T-helper 17 cell (primary cell): ENCODE measurements at regions not wholly inside any gene's neighbourhood (a gene's known extent, or its start where the extent isn't known, plus 50 kb on each side); places are given as distances from the start of the nearest gene placed in this dataset.
A peak's percentile ranks its signal among the peaks of the same experiment; 100 is the strongest.
"Not testable (repeated sequence)": the region's sequence is repeated elsewhere in the genome, so short reads cannot be mapped to it uniquely, and the experiment has no call there.

Experiments used
- ATAC-seq: fragments of 150-1000 bp; cut with Tn5 transposase; 2 replicates; pipeline ENCODE4 v1.10.0; 2021; ENCODE audit warnings: mild to moderate bottlenecking, moderate library complexity
- DNase-seq, 3 donors: peaks; one replicate each; pipeline versions ENCODE4 v3.0.0 to v3.0.0-alpha.2; 2020 to 2021
- H3K9me3 ChIP-seq: one replicate; pipeline ENCODE4 v1.7.0; 2013; ENCODE audit warnings: low read length, mild to moderate bottlenecking; ENCODE audit not compliant: control insufficient read depth, poor library complexity, severe bottlenecking
- H3K27ac Mint-ChIP-seq: one replicate; pipeline ENCODE4 v1.8.0; 2022; ENCODE audit warnings: mild to moderate bottlenecking, moderate library complexity, mixed read lengths
- H3K27me3 Mint-ChIP-seq: one replicate; pipeline ENCODE4 v1.8.0; 2022; ENCODE audit warnings: mixed read lengths
- H3K36me3 Mint-ChIP-seq: one replicate; pipeline ENCODE4 v1.8.0; 2022; ENCODE audit warnings: low read depth, mixed read lengths
- H3K4me1 Mint-ChIP-seq: one replicate; pipeline ENCODE4 v1.8.0; 2022; ENCODE audit warnings: mild to moderate bottlenecking, mixed read lengths
- H3K4me3 Mint-ChIP-seq: one replicate; pipeline ENCODE4 v1.8.0; 2022; ENCODE audit warnings: mild to moderate bottlenecking, moderate library complexity, mixed read lengths

DNA sequence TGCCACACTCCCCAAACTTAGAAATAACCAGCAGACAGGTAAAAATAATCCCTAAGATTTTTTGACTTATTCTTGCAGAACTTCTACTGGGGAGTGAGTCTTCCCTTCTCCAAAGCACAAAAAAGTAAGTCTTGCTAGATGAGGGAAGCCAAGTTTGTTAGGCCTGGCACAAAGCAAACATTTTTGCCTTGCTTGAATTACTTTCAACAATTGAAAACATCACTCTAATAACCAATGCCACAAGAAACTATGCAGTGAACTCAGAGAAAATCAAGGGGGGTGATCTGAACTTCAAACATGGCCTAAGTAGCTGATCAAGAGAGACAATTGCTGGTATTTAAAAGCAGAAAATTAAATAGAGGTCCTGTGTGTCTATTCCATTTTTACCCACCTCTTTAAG lies 123.6 kb upstream of the SLC1A3 start:
- no peaks in the 10 kb centered on the region for H3K9me3 ChIP-seq
- H3K27ac Mint-ChIP-seq, result no peak overlapping the region

DNA sequence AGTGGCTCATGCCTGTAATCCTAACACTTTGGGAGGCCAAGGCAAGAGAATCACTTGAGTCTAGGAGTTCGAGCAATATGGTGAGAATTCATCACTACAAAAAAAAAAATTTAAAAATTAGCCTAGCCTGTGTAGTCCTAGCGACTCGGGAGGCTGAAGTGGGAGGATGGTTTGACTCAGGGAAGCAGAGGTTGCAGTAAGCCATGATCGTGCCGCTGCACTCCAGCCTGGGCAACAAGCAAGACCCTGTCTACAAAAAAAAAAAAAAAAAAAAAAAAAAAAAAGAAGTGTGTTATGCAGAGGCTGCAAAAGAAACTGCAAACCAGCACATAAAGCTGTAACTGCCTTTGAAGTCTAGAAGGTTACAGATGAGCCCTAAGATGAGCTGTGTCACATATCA lies 116.9 kb upstream of the SLC1A3 start:
- H3K9me3 ChIP-seq, result no peaks in the 10 kb centered on the region
- H3K27ac Mint-ChIP-seq, result no peak overlapping the region
- ATAC-seq (no peak), DNase-seq (no peak)
- H3K36me3 Mint-ChIP-seq, result no peaks in the 10 kb centered on the region
- H3K4me1 Mint-ChIP-seq, result no peaks in the 10 kb centered on the region
- peaks cover 11% of the 10 kb centered on the region for H3K27me3 Mint-ChIP-seq
- no peak overlapping the region for H3K4me3 Mint-ChIP-seq

More for the DNA sequence above, 123.6 kb upstream of the SLC1A3 start:
- no peaks in the 10 kb centered on the region for H3K4me1 Mint-ChIP-seq
- ATAC-seq, result no peak
- no peak for DNase-seq
- H3K4me3 Mint-ChIP-seq, result no peak overlapping the region
- H3K36me3 Mint-ChIP-seq, result no peaks in the 10 kb centered on the region
- H3K27me3 Mint-ChIP-seq, result no peaks in the 10 kb centered on the region

DNA sequence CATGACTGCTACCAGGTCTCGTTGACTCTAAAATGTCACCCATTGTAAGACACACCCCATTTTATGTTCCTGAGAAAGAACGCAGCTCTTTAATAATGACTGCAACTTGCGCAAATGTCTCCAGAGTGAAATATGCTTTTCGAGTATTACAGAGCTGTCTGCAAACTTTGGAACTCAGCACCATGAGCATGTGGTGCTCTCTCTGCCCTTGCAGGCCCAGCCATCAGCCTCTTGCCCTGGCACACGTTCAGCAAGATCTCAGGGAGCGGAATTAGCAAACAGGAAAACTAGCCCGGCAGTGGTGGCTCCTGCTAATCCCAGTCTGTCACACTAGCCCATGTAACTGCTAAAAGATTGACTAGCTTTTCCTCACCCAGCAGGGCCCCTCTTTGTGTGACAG lies 114.5 kb upstream of the SLC1A3 start:
- ATAC-seq, result no peak
- DNase-seq, result no peak
- Mint-ChIP-seq H3K27me3 (peaks cover 31% of the 10 kb centered on the region), H3K4me1 (no peaks in the 10 kb centered on the region), H3K4me3 (no peak overlapping the region), H3K36me3 (peaks cover under 1% of the 10 kb centered on the region), H3K27ac (no peak overlapping the region)
- H3K9me3 ChIP-seq, result no peaks in the 10 kb centered on the region

DNA sequence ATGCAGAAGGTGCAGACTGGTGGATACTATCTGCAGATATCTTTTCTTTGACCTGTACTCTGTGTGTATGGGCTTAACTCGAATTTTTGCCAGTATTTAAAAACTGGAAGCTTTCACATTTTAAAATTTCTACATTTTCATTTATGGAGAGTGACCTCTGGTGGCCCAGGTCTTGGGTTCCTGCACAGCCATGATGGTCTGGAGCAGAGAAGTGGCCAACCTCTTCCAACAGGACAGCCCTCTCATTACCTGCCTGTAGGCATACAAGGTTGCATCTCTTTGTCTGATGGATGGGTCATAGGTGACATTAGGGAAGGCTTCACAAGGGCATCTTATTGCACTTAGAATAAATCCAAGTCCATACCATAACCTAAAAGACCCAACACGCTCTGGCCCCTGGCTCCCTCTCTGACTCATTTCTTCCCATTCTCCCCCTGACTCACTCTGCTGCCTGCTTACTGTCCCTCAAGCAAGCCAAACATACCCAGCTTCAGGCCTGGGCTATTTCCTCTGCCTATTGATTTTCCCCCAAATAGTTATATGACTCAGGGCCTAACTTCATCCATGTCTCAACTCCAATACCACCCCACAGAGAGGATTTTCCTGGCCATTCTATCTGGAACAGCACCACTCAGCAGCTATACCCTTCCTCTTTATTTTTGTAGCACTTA lies 113.3 kb upstream of the SLC1A3 start:
- H3K9me3 ChIP-seq, result no peaks in the 10 kb centered on the region
- no peak for DNase-seq
- Mint-ChIP-seq H3K27ac (no peak overlapping the region), H3K4me1 (no peaks in the 10 kb centered on the region), H3K36me3 (peaks cover 3% of the 10 kb centered on the region), H3K4me3 (no peak overlapping the region), H3K27me3 (peaks cover 41% of the 10 kb centered on the region)
- no peak for ATAC-seq

DNA sequence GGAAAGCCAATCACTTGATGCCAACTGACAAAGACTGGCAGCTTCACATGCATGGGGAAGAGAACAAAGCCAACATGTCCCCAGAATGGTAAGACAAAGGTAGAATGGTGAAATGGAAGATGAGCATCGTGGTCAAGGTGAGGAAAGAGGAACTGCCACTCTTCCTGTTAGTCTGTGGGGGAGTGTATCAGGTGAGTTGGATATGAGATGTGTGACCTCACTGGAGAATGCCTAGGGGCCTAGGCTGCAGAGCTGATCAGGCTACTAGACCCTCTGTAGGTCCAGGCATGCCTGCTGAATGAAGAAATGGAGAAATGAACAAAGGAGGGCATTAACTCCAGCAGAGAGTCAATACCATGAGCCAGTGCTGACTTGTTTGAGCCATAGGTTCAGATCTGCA lies 112.4 kb upstream of the SLC1A3 start:
- DNase-seq, result no peak
- no peak overlapping the region for H3K4me3 Mint-ChIP-seq
- no peaks in the 10 kb centered on the region for H3K9me3 ChIP-seq

DNA sequence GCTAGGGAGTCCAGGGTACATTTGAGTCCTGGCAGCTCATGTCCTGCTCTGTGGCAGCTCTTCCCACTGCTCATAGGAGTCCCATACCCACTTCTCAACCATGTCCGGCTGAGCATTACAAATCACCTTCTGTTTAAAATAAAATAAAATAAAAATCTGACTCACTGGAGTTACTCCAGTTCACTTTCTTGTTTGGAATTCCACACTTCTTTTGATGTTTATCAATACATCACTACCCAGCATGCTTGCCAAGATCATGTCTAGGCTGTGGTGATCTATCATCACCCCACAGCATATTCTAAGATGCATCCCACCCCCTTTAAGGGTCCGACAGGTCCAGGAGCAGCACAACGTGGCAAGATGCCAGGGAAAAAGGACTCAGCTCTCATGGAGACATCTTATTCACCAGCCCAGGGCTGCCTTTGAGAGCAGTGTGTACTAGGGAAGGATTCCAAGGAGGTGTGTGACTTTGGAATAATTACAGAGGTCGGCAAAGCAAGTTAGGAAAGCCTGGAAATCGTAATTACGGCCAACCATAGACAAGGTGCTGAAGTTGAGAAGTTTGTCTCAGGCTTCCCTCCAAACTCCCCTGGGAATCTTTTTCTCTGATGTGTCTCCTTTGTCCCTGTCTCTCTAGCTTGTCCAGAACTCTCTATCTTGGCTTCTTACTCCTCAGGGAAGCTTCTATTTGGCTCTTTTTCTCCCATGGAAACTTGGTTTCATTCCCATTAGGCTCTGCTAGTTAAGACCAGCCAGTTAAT lies 111.4 kb upstream of the SLC1A3 start:
- H3K27ac Mint-ChIP-seq, result no peak overlapping the region
- H3K27me3 Mint-ChIP-seq, result peaks cover 55% of the 10 kb centered on the region
- no peak overlapping the region for H3K4me3 Mint-ChIP-seq
- H3K36me3 Mint-ChIP-seq, result peaks cover 3% of the 10 kb centered on the region
- H3K4me1 Mint-ChIP-seq, result no peaks in the 10 kb centered on the region
- DNase-seq (no peak), ATAC-seq (no peak)
- no peaks in the 10 kb centered on the region for H3K9me3 ChIP-seq

More for the DNA sequence above, 112.4 kb upstream of the SLC1A3 start:
- peaks cover 3% of the 10 kb centered on the region for H3K36me3 Mint-ChIP-seq
- no peak overlapping the region for H3K27ac Mint-ChIP-seq
- H3K4me1 Mint-ChIP-seq, result no peaks in the 10 kb centered on the region
- H3K27me3 Mint-ChIP-seq, result peaks cover 49% of the 10 kb centered on the region
- ATAC-seq, result no peak

DNA sequence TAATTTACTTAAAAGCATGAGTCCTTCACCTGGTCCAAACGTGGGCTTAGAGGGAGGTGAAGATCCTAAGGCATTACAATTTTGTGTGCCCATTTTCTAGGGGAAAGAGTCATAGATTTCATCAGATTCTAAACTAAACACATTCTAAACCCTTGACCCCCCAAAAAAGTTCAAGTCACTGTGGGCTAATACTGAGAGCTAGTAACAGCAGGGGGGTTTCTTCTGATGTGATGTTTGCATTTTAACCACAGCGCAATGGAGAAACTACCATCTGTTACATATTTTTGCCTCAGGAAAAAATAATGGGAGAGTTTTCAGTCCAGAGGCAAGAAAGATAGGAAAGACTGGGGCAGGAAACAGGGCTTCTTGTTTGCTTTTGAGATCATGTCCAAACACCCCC lies 110.8 kb upstream of the SLC1A3 start:
- DNase-seq (no peak), ATAC-seq (no peak)
- Mint-ChIP-seq H3K27me3 (peaks cover 55% of the 10 kb centered on the region), H3K4me1 (no peaks in the 10 kb centered on the region), H3K36me3 (peaks cover 3% of the 10 kb centered on the region), H3K4me3 (no peak overlapping the region), H3K27ac (no peak overlapping the region)
- H3K9me3 ChIP-seq, result no peaks in the 10 kb centered on the region

DNA sequence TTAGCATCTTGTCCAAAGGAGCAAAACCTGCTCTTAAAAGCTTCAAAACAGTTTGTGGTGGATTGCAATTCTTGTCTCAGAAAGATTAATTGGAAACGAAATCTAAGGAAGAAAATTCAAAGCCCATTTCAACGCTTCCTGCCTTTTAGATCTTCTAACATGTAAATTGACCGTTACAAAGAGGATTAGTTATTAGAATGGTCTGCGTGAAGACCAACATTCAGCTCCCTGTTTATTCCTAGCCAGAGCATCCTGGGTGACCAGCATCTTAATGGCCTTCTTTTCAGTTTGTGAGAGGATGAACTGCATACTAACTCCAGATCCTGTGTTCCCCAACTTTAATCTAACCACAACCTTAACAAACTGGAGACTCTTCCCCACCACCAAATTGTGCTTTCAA lies 109.9 kb upstream of the SLC1A3 start:
- H3K9me3 ChIP-seq, result no peaks in the 10 kb centered on the region
- Mint-ChIP-seq H3K27me3 (peaks cover 55% of the 10 kb centered on the region), H3K36me3 (peaks cover 3% of the 10 kb centered on the region), H3K27ac (no peak overlapping the region), H3K4me3 (no peak overlapping the region), H3K4me1 (no peaks in the 10 kb centered on the region)
- ATAC-seq (no peak), DNase-seq (no peak)

DNA sequence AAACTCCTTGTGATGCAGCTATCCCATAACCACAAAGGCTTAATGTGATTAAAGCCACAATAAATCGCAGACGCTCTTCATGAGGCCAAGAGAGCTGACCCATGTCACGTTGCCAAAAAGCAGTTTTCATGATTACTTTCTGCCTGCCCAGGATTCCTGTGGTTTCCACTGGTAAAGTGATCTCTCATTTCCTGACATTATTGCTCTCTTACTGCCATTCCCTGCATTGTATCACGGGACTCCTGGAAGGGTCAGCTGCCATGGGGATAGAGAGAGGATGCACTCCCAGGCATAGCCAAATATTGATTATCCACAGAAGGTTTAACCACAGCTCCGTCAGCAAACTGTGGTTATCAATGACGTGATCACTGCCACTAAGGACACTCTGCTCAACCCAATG lies 103.8 kb upstream of the SLC1A3 start:
- H3K9me3 ChIP-seq, result no peaks in the 10 kb centered on the region
- H3K27ac Mint-ChIP-seq, result no peak overlapping the region
- peaks cover 32% of the 10 kb centered on the region for H3K27me3 Mint-ChIP-seq
- H3K36me3 Mint-ChIP-seq, result no peaks in the 10 kb centered on the region
- DNase-seq (no peak), ATAC-seq (no peak)
- no peak overlapping the region for H3K4me3 Mint-ChIP-seq
- peaks cover 2% of the 10 kb centered on the region for H3K4me1 Mint-ChIP-seq

DNA sequence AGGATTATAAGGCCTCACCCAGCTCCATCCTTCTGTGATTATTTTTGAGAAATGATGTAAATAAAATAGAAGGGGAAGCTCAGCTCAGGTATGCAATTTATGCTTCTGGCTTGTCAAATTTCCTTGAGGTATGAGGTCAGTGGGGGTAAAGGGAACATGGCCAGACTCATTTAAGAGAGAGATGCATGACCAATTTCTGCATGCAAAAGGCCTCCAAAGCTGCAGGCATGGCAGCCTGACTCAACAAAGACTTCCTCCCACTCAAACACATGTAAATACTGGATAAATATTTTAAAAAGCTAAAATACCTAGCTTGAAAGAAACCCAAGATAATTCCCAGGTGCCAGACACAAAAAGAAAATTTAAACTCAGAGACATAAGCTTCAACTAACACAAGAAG lies 101.4 kb upstream of the SLC1A3 start:
- DNase-seq (no peak), ATAC-seq (no peak)
- H3K4me3 Mint-ChIP-seq, result no peak overlapping the region
- peaks cover 26% of the 10 kb centered on the region for H3K27me3 Mint-ChIP-seq
- H3K9me3 ChIP-seq, result no peaks in the 10 kb centered on the region
- peaks cover 2% of the 10 kb centered on the region for H3K4me1 Mint-ChIP-seq
- H3K27ac Mint-ChIP-seq, result no peak overlapping the region
- H3K36me3 Mint-ChIP-seq, result no peaks in the 10 kb centered on the region

DNA sequence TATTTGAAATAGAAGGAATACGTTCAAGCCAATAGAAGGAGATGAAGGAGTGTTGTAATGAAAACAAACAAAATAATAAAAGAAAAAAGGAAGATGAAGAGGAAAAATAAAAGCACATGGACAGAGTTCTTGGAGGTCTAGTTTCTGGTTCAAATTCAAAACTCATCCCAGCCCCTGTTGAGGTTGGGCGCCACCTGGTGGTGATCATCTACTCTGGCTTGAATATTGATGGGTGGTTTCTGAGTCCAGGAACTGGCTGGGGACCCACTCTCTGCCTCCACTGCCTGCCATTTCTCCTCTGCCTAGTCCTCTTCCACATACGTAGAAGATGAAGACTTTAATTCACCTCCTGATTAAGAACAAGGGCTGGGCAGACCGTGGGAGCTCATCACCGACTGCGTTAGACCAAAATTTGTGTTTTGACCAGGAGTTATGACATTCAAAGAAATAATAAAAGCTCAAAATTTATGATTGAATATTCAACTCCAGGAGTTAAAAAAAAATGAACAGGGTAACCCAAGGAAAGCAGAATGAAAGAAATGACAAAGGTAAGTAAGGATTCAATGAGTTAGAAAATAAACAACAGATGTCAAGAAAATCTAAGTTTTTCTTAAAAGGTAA lies 99.0 kb upstream of the SLC1A3 start:
- H3K27ac Mint-ChIP-seq, result peak overlapping the region; percentile 67
- no peaks in the 10 kb centered on the region for H3K36me3 Mint-ChIP-seq
- ATAC-seq, result peak; percentile 51
- H3K9me3 ChIP-seq, result no peaks in the 10 kb centered on the region
- H3K4me1 Mint-ChIP-seq, result peaks cover 2% of the 10 kb centered on the region
- H3K4me3 Mint-ChIP-seq, result no peak overlapping the region
- peaks cover 26% of the 10 kb centered on the region for H3K27me3 Mint-ChIP-seq
- DNase-seq, result peak; percentile 35 to 61 (median 37)

DNA sequence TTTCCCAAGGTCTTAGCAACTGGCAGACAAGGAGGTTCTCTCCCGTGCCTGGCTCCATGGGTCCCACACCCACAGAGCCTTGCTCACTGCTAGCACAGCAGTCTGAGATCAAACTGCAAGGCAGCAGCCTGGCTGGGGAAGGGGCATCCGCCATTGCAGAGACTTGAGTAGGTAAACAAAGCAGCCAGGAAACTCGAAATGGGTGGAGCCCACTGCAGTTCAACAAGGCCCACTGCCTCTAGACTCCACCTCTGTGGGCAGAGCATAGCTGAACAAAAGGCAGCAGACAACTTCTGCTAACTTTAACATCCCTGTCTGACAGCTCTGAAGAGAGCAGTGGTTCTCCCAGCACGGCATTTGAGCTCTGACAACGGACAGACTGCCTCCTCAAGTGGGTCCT lies 98.1 kb upstream of the SLC1A3 start:
- DNase-seq, result not testable (repeated sequence)

DNA sequence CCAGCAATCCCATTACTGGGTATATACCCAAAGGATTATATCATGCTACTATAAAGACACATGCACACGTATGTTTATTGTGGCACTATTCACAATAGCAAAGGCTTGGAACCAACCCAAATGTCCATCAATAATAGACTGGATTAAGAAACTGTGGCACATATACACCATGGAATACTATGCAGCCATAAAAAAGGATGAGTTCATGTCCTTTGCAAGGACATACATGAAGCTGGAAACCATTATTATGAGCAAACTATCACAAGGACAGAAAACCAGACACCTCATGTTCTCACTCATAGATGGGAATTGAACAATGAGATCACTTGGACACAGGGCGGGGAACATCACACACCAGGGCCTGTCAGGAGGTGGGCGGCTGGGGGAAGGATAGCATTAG lies 92.8 kb upstream of the SLC1A3 start:
- H3K9me3 ChIP-seq, H3K27ac Mint-ChIP-seq, H3K27me3 Mint-ChIP-seq, H3K4me3 Mint-ChIP-seq, ATAC-seq, H3K36me3 Mint-ChIP-seq, DNase-seq, H3K4me1 Mint-ChIP-seq: not testable (repeated sequence)

More for the DNA sequence above, 98.1 kb upstream of the SLC1A3 start:
- not testable (repeated sequence) for H3K9me3 ChIP-seq, H3K27ac Mint-ChIP-seq, H3K4me1 Mint-ChIP-seq, H3K36me3 Mint-ChIP-seq, H3K4me3 Mint-ChIP-seq, ATAC-seq
- H3K27me3 Mint-ChIP-seq, result peaks cover 20% of the 10 kb centered on the region
